ENCODE measurements at regions not wholly inside any gene's neighbourhood (a gene's known extent, or its start where the extent isn't known, plus 50 kb on each side); places are given as distances from the start of the nearest gene placed in this dataset.

DNA sequence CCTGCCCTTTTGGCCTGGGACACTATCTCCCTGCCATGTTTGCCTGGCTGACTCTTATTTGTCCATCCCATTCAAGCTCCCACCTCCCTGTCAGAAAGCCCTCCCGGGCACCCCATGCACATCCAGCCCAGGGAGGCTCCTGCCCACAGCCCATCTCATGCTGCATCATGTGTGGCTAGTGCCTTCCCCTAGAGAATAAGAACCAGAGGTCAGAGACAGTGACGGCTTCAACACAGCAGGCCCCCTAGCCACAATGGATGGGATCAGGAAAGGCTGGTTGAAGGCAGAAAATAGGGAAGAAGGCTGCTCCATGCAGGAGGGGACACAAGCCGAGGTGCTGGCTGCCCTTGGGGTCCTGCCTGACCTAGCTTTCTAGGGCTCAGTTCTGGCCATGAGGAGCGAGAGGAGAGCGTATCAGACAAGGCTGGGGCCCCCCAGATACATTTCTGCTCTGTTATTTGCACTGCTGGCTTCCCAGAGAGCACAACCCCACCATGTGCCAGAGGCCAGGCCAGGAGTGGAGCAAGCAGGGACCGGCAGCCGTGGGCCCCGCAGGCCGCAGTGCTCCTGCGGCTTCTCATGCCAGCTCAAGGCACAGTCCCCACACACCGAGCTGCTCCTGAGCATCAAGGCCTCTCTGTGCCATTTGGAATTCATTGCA, 161.1 kb upstream of the ZMIZ1 start:
- no peak for DNase-seq

DNA sequence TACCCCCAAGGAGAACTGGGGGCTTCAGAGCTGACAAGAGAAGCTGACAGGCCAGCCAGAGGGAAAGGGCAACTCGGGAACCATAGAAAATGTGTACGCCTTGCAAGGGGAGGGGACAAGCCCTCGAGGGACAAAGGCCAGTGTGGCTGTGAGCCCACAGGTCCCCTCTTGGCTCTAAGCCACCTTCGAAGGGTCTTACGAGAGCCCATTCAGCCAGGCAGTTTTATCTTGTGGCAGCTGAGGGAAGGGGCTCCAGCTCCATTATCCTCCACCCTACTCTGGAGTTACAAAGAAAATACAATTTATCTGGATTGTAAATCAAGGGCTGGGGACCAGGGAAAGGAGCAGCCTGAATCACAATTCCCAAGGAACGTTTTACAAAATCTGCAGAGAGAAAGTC, 159.5 kb upstream of the ZMIZ1 start:
- no peak for DNase-seq

DNA sequence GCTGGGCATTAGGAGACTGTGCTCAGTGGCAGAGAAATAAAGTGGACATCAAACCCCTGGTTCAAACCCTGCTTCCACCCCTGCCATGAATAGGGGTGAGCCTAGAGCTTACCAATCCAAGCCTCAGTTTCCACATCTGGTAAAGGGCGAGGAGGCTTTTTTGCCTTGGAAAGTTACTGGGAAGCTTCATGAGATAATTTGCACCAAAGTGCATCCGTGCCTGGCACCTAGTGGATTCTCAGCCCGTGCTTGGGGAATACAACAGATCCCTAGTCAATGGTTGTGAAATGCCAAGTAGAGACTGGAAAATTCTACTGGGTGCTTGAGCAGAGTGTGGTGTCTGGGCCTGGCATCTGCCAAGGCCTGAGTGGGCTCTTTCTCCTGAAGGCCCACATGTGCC, 158.7 kb upstream of the ZMIZ1 start:
- DNase-seq, result no peak

DNA sequence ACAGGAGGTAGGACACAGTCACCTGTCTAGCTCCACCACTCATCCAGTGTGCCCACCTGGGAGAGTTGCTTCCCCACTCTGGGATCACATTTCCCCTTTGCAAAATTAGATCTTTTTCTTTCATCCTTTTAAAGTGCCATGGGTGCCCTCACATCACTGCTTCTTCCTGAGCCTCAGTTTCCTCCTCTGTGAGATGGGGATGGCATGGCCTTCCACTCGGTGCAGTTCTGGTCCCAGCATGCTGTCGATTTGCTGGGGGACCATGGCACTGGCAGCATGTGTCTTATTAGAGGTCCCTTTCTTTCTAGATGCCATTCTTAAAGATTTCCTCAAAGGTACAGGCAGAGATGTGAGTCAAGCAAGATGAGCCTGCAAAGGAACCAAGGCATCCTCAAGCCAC, 158.3 kb upstream of the ZMIZ1 start:
- DNase-seq, result no peak

DNA sequence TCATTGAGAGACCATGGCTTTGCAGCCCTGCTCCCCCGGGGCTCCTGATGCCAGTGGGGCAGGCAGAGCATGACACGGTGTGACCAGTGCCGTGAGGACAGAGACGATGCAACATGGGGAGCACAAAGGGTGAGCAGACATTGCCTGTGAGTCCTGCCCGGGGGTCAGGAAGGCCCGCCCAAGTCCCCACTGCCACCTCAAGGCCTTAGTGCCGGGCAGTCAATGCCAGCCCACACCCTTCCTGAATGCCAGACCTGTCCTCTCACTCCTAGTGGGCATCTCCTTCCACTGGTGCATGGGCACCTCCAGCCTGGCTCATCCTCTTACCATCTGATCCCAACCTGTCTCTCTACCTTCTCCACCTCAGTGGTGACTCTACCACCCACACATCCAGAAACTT, 157.9 kb upstream of the ZMIZ1 start:
- DNase-seq, result no peak

DNA sequence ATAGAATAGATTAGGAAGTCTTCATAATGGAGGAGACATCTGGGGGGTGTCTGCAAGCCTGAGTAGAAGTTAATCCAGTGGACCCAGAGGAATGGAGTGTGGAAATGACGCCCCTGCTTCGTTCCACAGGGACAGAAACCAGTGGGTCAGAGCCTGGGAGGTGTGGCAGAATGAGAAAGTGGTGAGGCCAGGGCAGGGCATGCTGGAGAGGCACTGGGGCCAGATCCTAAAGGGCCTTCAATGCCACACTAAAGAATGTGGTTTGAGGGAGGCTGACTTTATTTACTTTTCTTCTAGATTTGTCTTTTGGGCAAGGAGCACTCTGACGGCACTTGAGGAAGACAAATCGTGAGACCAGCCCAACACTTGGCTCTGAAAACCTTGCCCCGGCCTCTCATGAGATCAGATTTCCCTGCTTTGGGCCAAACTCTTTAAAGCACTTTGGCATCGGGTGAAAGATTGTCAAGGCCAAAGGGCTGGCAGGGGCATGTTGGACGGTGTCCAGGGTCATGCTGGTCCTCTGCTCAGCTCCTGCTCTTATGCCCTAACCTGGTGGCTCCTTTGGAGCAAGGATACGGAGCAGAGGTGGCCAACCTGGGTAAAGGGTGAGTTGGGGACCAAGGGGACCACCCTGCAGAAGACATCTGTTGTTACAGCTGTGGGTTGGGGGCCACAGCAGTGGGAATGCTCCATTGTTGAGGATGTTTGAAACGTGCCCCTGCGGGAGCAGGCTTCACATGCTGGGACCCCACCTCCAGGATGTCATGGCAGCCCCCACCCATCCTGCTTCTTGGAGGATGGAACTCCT, 157.0 kb upstream of the ZMIZ1 start:
- DNase-seq, result no peak

DNA sequence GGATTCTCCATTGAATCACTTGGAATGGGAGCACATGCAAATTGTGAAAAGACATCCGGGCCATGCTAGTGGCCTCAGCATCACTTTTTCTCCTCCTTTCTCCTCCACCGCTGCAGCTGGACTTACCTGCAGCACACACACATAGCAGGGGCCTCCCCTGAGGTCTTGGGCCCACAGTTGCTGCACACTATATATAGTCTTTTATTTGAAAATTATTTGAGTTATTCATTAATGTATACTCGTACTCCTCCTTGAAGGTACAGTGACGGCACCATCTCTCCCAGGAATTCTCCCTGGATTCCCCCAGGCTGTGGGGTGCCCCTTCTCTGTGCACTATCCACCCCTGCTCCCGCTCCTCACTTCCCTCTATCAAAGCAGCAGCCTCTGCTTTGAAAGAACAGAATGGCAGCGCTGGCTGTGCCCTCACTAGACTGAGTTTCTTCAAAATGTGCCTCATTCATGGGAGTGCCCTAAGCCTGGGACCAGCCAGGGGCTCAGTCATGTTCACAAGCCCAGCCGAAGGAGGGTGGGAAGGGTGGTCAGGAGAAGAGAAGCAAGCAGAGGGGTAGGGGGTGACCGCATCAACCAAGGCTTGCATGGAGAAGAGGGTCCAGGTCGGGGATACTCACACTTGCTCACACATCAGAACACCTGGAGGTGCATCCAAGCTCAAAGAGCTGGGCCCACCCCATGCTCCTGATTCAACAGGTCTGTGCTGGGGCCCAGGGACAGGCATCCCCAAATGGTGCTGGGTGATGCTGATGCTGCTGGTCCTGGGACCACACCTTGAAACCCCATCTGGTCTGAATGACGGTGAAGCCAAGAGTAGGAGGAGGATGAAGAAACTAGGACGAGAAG, 156.2 kb upstream of the ZMIZ1 start:
- DNase-seq, result no peak

DNA sequence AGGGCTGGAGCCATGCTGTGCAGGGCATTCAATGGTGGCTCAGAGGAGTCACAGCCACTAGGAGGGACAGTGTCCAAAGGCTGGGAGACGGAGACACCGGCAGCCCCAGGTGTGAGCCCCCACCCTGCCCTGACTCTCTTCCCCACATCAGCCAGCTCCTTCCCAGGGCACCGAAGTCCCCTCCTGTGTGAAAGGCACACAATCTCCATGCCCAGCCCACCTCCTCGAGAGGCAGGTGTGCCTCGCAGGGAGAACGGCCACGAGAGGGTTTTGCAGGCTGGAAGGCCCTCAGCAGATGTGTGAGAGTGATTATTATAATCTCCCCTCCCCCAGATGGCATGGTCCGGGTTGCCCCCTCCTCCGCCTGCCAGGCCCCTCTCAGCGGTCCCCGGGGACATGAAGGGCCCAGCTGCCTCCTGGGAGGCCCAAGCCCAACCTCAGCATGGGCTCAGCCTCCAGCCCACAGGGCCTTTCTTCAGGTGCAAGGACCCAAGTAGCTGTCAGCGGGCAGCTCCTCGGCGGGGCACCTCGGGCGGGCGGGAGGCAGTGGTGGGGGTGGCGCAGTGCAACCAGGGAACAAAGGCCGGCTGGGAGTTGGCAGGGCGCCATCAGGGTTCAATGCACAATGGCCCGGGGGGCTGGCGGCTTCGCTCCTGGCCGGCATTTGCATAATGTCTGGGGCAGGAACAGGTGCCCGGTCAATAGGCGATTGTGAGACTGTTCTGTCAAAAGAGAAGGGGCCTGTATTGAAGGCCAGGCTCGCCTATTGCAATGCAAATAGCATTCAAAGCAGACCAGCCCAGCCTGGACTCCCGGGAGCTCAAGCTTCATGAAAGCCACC, 155.3 kb upstream of the ZMIZ1 start:
- DNase-seq, result peak in 13 of 14 donors; percentile 54 to 95 (median 90)

DNA sequence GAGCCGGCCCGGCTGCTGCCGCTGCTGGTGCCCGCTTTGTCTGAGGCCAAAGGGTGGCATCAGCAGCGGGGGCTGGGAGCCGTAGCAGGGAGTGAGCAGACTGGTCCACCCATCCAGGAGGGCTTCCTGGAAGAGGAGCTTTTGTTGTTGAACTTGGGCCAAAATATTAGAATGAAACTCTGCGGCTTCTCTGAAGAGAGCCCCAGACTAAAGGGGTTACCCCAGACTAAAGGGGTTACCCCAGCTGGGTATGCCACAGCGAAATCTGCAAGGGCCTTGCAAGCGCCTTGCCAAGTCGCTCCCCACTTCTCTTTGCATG, 154.7 kb upstream of the ZMIZ1 start:
- no peak for DNase-seq

DNA sequence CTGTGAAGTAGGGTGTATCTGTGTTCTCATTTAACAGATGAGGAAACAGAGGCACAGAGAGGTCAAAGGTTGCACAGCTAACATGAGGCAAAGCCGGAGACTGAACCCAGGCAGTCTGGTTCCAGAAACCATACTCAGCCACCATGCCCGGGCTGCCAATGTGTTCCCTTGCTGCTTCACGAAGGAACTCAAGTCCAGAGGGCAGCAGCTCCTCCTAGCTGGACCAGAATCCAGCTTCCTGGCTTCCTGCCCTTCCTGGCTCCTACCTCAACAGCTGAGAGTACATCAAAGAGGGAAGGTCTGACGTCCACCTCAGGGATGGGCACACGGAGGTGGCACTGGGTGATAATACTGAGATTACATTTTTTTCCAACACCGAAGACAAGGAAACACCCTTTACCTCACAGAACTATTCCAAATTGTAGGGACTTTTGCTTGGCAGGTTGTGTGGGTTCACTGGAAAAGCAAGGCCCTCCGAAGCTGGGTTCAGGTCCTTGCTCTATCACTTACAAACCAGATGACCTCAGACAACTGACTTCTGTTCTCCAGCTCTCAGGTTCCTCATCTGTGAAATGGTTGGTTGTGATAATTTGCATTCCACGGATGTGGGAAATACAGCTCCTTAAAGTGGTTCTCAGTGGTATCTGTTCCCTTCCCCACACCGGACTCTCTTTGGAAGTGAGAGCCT, 154.1 kb upstream of the ZMIZ1 start:
- peak in 3 of 14 donors; percentile 25 to 42 (median 40) for DNase-seq

DNA sequence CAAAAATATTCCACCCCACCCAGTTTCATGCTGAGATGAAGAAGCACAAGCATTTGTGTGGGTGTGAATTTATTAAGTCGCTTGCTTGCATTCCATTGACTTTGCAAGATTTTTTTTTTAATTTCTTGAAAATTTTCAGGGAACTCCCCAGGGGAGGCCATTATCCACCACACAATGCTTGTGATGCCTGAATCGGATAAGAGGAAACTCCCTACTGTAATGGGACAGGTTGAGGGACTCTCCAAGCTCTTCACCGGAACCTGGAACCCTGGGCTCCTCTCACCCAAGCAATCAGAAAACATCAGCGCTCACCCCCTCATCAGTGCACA, 153.6 kb upstream of the ZMIZ1 start:
- no peak for DNase-seq

DNA sequence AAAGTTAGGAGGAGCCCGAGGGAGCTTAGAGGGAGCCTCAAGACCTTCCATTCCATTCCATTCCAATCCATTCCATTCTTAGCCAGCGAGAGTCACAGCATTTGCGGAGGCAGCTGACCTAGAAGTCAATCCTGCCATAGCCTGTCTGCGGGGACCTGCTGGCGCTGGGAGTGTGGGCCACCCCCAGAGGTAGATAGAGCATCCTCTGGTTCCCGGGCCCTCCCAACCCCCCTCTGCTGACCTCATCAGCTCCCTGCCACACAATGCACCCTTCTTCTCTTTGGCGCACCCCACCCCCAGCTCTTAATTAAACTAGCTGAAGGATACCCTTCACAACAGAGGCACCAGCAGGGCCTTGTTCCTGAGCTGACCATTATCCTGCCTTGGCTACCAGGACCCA, 152.5 kb upstream of the ZMIZ1 start:
- peak in 4 of 14 donors; percentile 17 to 45 (median 32) for DNase-seq

DNA sequence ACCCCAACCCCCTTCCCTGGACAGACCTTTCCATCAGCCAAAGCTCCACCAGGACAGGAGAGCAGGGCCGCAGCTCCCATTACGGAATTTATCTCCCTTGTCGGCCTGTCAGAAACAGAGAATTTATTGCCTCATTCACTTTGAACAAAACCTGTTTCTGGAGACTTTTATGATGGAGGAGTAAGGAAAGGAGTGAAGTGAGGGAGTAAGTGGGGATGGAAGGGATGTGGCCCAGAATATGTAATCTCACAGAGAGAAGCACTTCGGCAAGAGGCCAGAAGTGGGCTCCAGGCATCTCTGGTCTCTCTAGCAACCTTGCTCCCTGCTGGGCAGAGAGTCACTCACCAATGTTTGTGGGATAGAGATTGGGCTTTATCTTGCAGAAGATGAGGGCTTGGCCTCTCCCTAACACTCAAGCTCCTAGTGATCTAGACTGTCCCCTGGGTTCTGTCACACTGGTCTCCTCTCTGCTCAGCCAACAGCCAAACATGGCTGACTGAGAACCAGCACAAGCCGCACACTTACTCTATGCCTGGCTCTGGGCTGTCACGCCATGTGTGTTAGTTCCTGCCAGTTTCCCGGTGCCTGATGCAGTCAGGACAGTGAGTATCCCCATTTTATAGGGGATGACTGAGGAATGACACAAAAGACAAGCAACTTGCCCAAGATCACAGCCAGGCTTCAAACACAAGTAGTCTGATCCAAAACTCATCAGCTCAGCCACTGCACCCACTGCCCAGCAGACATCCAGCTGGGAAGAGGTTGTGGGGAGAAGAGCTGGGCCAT, 149.4 kb upstream of the ZMIZ1 start:
- DNase-seq, result no peak

DNA sequence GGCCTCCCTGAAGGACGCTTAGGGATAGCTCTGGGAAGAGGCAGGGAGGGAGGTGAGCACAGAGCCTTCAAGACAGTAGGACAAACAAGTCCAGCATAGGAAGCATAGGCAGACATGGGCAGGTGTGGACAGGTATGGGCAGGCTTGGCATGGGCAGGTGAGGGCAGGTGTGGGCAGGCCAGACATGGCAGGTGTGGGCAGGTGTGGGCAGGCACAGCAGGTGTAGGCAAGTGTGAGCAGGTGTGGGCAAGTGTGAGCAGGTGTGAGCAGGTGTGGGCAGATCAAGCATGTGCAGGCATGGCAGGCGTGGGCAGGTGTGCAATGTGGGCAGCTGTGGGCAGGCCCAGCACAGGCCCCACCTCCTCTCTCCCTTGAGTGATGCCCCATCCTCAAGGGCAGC, 148.8 kb upstream of the ZMIZ1 start:
- DNase-seq, result no peak

DNA sequence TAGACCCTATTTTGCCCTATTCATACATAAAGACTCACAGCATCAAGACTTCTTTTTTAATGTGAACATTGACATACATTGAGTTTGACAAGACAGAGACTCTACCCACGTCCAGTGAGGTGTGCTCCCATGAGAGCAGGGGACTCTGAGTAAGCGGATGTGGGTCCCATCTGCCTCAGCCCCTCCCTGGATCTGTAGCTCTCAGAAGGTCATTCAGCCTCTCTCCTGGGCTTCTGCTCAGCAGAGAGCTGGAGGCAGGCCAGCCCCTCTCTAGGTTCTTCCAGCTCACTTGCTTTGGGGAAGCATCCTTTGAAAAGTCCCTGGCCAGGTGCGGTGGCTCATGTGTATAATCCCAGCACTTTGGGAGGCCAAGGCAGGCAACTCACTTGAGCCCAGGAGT, 146.9 kb upstream of the ZMIZ1 start:
- no peak for DNase-seq

DNA sequence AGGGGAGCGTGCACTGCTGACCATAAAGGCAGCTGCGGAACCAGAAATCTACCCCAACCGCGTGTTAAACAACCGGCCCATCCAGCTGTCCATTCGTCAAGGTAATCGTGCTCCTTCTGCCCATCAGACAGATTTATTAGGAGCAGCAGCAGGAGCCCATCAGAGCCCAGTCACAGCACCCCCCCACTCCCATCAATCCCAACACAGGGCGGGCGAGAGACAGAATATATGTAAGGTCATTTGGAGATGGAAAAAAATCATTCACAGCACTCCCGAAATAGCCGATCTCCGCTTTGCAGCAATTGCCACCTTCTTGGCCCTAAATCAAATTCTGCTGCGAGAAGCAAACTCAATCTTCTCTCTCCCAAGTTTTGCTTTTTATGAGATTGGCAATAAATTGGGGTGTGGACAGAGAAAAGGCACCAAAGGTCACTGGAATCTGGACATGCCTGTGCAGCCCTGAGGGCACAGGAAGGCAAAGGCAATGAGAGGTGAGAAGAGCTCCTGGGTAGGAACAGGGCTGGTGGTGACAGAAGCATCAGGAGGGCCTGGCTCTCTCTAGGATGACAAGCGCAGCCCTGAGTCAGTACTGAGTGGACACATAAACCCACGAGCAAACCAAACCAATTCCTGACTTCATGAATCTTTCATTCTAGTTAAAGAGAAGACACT, 145.0 kb upstream of the ZMIZ1 start:
- no peak for DNase-seq

DNA sequence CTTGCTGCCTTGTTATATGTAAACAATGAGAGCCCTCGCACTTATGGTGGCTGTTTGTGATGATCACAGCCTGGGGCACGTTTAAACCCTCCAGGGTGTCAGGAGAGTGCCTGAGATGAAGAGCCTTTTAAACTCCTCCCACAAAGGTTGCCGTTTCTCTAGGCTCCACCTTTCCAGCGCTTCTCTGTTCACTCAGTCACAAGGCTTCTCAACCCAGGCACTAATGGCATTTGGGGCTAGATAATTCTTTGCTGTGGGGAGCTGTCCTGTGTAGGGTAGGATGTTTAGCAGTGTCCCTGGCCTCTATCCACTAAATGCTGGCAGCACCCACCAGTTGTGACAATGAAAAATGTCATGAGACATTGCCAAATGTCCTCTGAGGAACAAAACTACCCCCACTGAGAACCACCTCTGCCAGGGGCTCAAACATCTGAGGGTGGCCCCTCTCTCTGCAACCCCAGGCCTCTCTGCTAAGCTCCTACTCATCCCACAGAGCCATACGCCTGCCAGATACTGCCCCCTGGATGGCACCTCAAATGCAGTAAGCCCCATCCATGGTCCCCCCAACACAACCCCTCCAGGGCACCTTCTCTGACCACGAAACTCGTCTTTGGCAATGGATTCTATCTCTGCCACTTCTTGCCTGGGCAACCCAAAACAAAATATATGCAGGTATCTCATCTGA, 144.3 kb upstream of the ZMIZ1 start:
- no peak for DNase-seq

DNA sequence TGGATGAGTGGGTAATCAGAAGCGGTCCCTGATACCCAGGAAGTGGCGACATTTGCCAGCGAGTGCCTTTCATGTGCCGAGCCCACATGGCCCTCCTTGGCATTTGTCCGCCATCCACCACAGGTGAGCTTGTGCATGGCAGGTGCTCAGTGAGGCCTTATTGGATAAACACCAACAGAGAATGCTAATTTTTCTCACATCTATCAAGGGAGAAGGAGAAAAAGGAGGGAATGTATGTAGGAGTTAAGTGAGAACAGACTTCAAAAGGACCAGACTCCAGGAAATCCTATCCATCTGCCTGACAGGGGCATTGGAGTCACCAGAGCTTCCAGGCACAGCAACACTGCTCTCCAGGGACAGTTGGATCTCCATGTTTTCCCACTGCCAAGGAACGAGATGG, 143.5 kb upstream of the ZMIZ1 start:
- DNase-seq, result no peak

DNA sequence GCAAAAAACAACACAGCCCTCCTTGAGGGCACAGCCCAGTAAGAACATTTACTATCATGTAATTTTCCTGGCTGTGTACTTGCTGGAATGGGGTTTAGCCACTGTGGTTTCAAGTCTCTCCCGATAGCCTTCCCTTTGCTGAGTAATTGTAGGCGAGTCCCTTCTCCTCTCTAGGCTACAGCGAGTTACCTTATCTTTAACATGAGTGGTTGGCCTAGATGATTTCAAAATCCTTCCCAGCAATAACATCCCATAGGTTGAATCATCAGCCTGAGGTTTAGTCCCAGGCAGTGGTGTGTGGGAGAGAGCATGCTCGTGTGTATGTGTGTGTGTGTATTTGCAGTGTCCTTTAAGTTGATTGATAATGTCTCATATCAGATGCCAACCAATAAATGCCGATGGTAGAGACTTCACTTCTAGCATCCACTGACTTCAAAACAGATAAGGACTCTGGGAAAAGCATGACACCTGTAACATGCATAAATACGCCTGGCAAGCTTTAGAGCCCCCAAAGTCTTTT, 142.9 kb upstream of the ZMIZ1 start:
- DNase-seq, result no peak
